ENCODE measurements at regions not wholly inside any gene's neighbourhood (a gene's known extent, or its start where the extent isn't known, plus 50 kb on each side); places are given as distances from the start of the nearest gene placed in this dataset.

GRCh38 chr3:24764236-24764915 is 269.7 kb upstream of the THRB start:
- no peak for DNase-seq

DNA sequence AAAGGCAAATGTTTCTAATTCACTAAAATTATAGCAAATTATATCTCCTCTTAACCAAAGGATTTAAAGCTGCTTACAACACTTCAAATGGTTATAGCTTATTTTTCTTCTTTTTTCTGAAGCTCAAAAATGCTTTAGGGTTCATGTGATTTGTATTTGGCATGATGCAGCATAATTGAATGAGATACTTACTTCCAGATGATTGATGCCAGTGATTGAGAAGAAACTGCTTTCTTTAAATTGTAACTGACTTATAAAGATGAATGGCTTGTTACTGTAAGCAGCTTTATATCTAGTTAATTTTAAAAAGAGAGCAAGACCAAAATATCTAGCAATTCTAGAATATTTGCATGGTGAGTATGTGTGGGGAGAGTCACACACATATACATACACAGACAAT is 270.7 kb upstream of the THRB start:
- no peak for DNase-seq

GRCh38 chr3:24769918-24770317 is 275.3 kb upstream of the THRB start:
- no peak for DNase-seq

DNA sequence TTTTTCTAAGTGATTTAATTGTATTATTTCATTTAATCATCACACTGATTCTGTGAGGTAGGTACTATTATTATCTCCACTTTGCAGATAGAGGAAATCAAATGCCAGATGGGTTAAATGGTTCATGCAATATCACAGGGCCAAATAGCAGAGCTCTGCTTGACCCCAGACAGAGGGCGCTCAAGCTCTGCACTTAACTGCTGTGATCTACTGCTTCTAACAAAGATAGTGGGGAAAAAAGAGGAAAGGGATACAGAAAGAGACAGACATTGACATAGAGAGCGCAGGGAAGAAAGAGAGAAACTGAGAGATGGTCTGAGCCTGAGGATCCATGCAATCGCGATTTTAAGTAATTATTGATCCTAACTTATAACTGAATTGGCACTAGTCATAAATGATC is 279.1 kb upstream of the THRB start:
- DNase-seq = peak; percentile 20

DNA sequence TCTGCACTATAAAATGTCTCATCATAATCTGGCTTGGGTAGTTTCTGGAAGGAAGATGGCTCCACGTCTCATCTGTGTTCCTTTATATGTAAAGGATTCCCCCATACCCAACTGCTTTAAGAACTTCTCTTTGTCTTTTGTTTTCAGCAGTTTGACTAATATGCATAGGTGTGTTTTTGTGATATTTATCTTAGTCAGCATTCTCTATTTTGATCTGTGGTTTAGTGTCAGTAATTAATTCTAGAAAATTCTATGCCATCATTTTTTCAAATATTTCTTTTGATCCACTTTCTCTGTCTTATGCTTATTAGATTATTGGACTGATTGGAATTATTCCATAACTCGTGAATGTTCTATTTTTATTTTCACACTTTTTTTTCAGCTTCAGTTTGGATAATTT is 286.3 kb upstream of the THRB start:
- no peak for DNase-seq

GRCh38 chr3:24781454-24781853 is 286.8 kb upstream of the THRB start:
- DNase-seq = no peak

DNA sequence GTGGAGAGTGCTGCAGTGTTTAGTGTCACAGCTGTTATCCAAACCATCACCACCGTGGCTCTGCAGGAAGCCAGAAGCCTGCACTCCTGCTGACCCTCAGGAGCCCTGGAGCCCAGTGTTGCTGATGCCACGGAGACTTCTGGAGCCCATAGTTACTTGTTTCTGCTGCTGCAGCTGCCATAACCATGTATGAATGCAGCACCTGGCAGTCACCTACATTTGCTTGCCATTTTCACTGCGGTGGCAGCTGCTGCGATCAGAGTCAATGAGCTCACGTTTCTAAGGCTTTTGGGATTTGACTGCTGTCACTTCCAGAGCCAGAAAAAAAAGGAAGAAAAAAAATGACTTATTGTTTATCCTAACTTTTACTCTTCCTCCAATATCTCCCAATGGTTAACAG is 299.2 kb upstream of the THRB start:
- no peak for DNase-seq

GRCh38 chr3:24802614-24803013 is 308.0 kb upstream of the THRB start:
- DNase-seq = no peak

DNA sequence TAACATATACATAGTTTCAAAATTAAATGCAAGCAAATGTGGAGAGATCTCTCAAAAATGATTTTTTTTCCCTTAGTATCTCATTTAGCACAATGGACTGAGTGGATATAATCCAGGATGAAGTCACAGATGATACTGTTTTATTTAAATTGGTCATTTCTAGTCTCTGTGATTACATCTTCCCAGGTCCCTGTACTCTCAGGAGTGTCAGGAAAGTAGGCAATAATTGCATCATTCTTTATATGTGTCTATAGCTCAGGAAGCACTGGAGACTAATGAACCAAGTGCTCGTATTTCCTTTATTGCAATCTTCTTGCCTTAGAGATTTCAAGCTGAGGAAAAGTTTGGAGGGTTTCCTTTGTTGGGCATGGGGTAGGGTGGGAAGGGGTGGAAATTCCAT is 309.4 kb upstream of the THRB start:
- DNase-seq = no peak

DNA sequence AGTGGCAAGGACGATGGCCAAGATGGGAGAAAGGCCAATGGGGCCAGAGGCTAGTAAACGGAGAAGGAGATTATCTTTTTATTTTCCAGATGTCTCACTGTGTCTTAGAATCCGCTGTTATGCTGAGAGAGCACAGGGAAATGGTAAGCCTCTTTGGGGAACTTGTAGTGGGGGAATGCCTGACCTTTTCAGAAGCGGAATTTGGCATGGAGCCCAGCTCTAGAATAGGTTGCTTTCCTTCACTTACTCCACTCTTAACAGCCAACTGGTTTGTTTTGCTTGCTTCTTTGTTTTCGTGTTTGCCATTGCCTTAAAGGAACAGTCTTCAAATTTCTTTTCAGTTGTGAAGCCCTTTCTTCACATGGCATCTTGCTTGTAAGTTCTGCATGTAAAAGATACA is 316.2 kb upstream of the THRB start:
- no peak for DNase-seq

DNA sequence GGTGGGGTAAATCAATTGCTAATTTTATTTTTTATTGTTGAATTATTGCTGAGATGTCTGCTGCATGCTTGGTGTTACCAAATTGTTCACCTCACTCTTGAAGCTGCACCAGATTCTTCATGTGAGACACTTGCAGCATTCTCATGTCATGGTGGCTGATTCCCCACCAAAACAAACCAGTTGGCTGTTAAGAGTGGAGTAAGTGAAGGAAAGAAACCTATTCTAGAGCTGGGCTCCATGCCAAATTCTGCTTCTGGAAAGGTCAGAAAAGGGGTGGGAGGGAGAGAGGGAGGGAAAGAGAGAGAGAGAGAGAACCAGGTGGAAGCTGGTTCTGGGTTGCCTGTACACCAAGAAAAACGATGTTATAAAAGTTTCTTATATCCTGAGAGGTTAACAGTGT is 317.5 kb upstream of the THRB start:
- no peak for DNase-seq

GRCh38 chr3:24818055-24818454 is 323.4 kb upstream of the THRB start:
- DNase-seq = no peak

DNA sequence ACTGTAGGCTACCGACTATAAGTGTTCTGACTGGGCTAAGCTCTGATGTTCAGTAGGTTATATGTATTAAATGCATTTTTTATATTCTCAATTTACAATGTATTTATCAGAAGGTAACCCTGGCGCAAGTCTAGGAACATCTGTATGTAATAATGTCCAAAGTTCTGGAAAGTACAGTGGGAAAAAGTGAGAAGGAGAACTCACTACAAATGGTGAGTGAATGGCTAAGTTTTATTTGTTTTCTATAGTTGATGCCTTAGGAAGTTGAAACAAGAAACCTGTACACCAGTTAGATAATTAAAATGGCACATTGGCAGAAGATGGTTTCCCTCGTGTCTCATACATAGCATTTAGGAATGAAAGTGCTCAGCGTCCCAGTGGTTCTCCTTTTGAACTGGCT is 333.4 kb upstream of the THRB start:
- no peak for DNase-seq

DNA sequence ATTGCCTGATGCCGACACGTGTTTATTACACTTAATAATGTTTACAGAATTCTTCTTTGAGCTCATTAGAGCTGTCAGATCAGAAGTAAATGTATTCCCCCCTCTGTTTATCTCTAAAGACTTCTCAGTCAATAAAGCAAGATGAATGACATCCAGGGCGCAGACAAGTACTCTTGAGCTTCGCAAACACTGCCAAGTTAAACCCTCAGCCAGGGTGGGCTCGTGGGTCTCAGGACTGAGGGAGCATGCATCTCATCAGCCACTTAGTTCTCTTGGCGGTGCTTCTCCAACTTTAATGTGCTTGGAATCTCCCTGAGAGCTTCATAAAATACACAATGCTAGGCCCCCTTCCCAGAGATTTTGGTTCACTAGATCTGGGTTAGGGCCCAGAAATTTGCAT is 333.9 kb upstream of the THRB start:
- DNase-seq = no peak

DNA sequence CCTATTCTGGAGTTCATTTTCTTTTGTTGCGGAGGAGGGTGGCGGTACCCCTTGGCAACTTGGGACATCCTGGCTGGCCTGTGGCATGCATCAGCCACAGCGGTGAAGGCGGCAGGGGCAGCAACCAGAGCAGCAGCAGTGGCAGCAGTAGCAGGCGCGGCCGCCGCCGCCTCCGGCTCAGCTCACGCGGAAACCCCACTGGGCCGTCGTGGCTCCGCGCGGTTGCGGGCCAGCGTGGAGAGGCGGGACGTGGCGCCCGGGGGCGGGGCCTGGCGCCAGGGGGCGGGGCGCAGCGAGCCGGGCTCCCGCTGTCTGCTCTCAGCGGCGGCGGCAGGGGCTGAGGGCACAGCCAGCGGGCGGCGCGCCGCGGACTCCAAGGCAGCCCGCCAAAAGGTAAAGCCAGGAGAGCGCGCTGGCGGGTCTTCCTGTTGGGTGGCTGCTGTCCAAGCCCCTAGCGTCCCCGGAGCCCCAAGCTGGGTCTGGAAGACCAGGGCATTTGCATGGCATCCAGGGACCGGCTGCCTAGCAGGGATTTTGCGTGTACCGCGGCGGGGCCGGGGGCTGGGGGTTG is 334.4 kb upstream of the THRB start:
- DNase-seq = no peak

GRCh38 chr3:24829629-24830229 is 335.1 kb upstream of the THRB start:
- no peak for DNase-seq

DNA sequence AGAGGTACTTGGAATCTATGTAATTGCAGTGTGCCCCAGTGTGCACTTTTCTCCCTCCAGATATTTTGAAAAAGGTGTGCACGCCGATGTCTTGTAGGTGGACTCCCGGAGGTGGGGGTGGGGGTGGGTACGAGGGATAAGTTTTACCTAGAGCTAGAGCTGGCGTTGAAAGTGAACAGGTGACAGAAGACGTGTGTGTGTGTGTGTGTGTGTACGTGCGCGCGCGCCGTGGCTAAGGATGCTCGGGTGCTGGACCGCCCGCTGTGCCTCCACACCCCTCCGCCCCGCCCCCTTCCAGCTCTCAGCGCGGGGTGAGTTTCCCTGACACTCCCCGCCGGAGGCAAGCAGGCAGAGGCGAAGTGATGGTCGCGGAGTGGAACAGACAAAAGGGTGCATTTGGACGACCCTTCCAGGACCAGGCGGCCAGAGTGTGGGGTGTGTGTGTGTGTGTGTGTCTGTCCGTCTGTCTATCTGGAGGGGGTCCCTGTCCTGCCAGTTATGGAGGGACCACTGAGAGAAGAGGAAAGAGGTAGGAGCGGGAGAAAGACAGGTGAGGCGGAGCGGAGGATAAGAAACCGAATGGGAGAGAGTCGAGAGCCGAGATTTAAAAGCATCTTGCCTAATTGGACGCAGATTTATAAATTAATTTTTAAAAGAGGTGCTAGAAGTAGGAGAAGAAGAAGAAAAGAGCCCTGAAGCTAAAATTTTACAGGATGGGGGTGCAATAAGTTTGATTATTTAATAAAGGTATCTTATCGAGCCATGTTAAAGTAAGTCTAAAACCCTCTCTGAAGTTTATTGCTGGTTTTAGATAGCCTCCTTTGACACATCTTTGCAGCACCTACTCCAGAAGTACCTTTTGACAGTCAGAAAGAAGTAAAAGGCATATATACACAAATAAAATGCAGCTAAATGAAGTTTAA is 335.8 kb upstream of the THRB start:
- no peak for DNase-seq

- DNase-seq = no peak
These were observed 336.6 kb upstream of the THRB start for GRCh38 chr3:24831221-24831620.

DNA sequence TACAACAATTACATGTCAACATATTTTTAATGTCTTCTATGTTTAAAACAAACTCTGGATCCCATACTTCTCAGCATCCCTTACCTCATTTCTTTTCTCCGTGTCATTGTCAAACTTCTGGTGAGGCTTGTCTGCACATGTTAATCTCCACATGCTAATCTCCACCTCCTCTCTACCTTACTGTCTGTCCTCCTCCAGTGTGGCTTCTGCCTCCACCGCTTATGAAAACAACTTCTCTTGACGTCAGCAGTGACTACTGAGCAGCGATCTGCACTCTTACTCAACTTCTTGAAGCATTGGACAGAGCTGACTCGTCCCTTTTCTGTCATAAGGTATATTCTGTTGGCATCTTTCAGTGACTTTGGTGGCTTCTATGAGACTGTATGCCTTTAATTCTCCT is 338.2 kb upstream of the THRB start:
- no peak for DNase-seq

DNA sequence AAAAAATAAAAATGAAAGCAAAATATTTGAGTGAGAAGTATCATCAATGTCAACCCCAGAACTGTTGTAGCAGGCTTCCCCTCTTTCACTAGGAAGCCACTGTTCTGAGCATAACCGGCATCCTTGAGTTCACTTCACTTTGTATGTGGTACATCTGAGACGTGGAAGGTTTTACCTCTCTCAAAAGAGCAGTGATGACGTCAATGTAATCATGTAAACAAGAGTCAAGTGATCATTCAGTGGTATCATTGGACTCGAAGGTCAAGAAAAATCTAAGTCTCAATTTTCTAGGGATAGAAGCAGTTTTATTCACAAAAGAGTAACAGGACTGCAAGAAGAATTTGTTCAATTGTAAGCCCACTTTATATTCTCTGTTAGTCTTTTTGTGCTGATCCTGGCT is 339.8 kb upstream of the THRB start:
- no peak for DNase-seq

- no peak for DNase-seq
These were observed 340.9 kb upstream of the THRB start for GRCh38 chr3:24835510-24835909.

DNA sequence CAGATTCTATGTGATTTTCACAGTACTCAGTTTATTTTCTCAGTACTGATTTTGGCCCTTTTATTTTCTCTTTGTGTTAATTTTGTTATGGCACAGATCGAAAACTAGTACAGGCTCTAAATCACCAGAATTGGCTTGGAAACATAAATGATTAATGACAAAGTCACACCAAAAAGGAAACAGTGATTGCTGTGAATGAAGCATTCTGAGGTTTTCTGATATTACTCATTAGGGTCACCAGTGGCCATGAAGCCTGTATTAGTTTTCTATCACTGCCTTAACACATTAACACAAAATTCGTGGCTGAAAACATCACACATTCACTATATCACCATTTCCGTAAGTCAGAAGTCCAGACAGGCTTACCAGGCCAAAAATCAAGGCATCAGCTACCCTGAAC is 343.0 kb upstream of the THRB start:
- no peak for DNase-seq

DNA sequence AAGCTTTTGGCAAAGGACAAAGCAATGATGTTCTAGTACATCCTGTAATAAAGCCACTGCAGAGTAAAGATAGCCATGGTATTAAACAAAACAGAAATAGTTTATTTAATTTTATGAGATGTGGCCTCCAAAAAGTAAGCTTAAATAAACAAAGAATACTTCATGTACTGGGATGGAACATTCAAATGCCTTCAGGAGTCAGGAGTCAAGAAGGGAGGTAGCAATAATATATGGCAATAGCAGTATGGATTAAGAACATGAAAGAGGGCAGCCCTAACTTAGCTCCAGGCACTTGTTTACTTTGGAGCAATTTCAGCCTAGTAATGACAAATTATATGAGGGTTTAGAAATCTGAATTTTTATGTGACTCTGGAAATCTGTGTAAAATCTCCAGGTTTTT is 343.9 kb upstream of the THRB start:
- DNase-seq = no peak

All from skin of body (tissue), 1 donor.